ENCODE measurements at regions not wholly inside any gene's neighbourhood (a gene's known extent, or its start where the extent isn't known, plus 50 kb on each side); places are given as distances from the start of the nearest gene placed in this dataset.

GRCh38 chr11:42273977-42274376 is 814.5 kb upstream of the LRRC4C start:
- ATAC-seq = no peak
- H3K27me3 Mint-ChIP-seq (ENCODE audit: low read depth in 2 of 2) = no peaks in the 10 kb centered on the region
- DNase-seq = no peak
- Histone ChIP-seq H3K27me3 (ENCODE audit: control insufficient read depth, insufficient read depth, low read length) (no peaks in the 10 kb centered on the region), H3K4me1 (ENCODE audit: control insufficient read depth, insufficient read depth, low read length) (no peaks in the 10 kb centered on the region), H3K27ac (ENCODE audit: low read length) (no peak overlapping the region), H3K4me3 (ENCODE audit: low read length) (no peak overlapping the region), H3K36me3 (ENCODE audit: control insufficient read depth, insufficient read depth, low read length) (no peaks in the 10 kb centered on the region), H3K9me3 (ENCODE audit: control insufficient read depth, insufficient read depth, low read length) (peaks cover 17% of the 10 kb centered on the region)
- no peak for TF ChIP-seq CTCF (IDR thresholded peaks at IDR 0.05)
- peaks cover 13% of the 10 kb centered on the region for H3K36me3 Mint-ChIP-seq
- H3K9me3 Mint-ChIP-seq = peaks cover 15 to 22% of the 10 kb centered on the region in 2 donors
- no peak overlapping the region for H3K27ac Mint-ChIP-seq
- no peaks in the 10 kb centered on the region for H3K4me1 Mint-ChIP-seq
- H3K4me3 Mint-ChIP-seq = no peak overlapping the region
- 100% methylated on average over 1 of the region's 6 CpGs for WGBS (ENCODE audit: insufficient coverage)
- intact Hi-C loops (cut with micrococcal nuclease) = no loop called here

DNA sequence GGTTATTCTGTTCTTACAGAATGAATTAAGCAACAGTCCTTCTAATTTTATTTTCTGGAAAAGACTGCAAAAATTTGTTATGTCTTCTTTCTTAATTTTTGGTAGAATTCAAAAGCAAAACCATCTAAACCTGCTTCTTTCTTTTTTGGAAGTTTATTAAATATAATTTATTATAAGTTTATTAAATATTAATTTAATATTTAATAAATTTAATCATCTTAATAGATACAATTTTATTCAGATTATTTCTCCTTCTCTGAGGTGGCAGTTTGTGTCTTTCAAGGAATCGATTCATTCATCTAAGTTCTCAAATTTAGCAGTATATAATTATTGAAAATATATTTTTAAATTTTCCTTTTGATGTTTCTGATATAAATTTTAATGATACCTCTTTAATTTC is 837.5 kb upstream of the LRRC4C start:
- no CpG with 5 or more reads among the region's 1 CpG for WGBS (ENCODE audit: insufficient coverage)
- TF ChIP-seq CTCF (IDR thresholded peaks at IDR 0.05) = no peak
- H3K4me1 ChIP-seq (ENCODE audit: control insufficient read depth, insufficient read depth, low read length) = no peaks in the 10 kb centered on the region
- no peak overlapping the region for H3K4me3 ChIP-seq (ENCODE audit: low read length)
- H3K27ac ChIP-seq (ENCODE audit: low read length) = no peak overlapping the region
- H3K36me3 ChIP-seq (ENCODE audit: control insufficient read depth, insufficient read depth, low read length) = no peaks in the 10 kb centered on the region
- Mint-ChIP-seq H3K36me3 (peaks cover 7% of the 10 kb centered on the region), H3K27ac (no peak overlapping the region), H3K4me3 (no peak overlapping the region), H3K27me3 (ENCODE audit: low read depth in 2 of 2) (no peaks in the 10 kb centered on the region), H3K4me1 (no peaks in the 10 kb centered on the region), H3K9me3 (peaks cover 10% of the 10 kb centered on the region in 2 donors)
- H3K27me3 ChIP-seq (ENCODE audit: control insufficient read depth, insufficient read depth, low read length) = no peaks in the 10 kb centered on the region
- intact Hi-C loops (cut with micrococcal nuclease) = no loop called here
- DNase-seq (no peak), ATAC-seq (no peak)
- H3K9me3 ChIP-seq (ENCODE audit: control insufficient read depth, insufficient read depth, low read length) = no peaks in the 10 kb centered on the region

GRCh38 chr11:42299780-42300179 is 840.3 kb upstream of the LRRC4C start:
- H3K4me3 Mint-ChIP-seq = no peak overlapping the region

More at GRCh38 chr11:42299780-42300179, 840.3 kb upstream of the LRRC4C start:
- no peaks in the 10 kb centered on the region for H3K27me3 Mint-ChIP-seq (ENCODE audit: low read depth in 2 of 2)
- ATAC-seq = no peak
- 100% methylated on average over 1 of the region's 1 CpG for WGBS (ENCODE audit: insufficient coverage)
- DNase-seq = no peak
- TF ChIP-seq CTCF (IDR thresholded peaks at IDR 0.05) = no peak
- no peaks in the 10 kb centered on the region for H3K4me1 Mint-ChIP-seq
- H3K27ac Mint-ChIP-seq = no peak overlapping the region
- no peaks in the 10 kb centered on the region for H3K27me3 ChIP-seq (ENCODE audit: control insufficient read depth, insufficient read depth, low read length)
- no peaks in the 10 kb centered on the region for H3K9me3 ChIP-seq (ENCODE audit: control insufficient read depth, insufficient read depth, low read length)
- H3K9me3 Mint-ChIP-seq = peaks cover 10 to 17% of the 10 kb centered on the region in 2 donors
- no peak overlapping the region for H3K4me3 ChIP-seq (ENCODE audit: low read length)
- peaks cover 6% of the 10 kb centered on the region for H3K36me3 Mint-ChIP-seq
- no peaks in the 10 kb centered on the region for H3K4me1 ChIP-seq (ENCODE audit: control insufficient read depth, insufficient read depth, low read length)
- H3K27ac ChIP-seq (ENCODE audit: low read length) = no peak overlapping the region
- intact Hi-C loops (cut with micrococcal nuclease) = no loop called here
- no peaks in the 10 kb centered on the region for H3K36me3 ChIP-seq (ENCODE audit: control insufficient read depth, insufficient read depth, low read length)

All from natural killer cell (primary cell).